Mucosa of stomach (tissue), 1 donor: ENCODE measurements at regions not wholly inside any gene's neighbourhood (a gene's known extent, or its start where the extent isn't known, plus 50 kb on each side); places are given as distances from the start of the nearest gene placed in this dataset.
"Not testable (repeated sequence)": the region's sequence is repeated elsewhere in the genome, so short reads cannot be mapped to it uniquely, and the experiment has no call there.

Source experiments
- H3K27me3 ChIP-seq: one replicate; pipeline ENCODE4 v1.7.0; 2013; ENCODE audit warnings: mild to moderate bottlenecking, low read length; ENCODE audit not compliant: control insufficient read depth, insufficient read depth
- H3K36me3 ChIP-seq: one replicate; pipeline ENCODE4 v1.7.0; 2013; ENCODE audit warnings: low read length; ENCODE audit not compliant: control insufficient read depth, insufficient read depth
- H3K4me1 ChIP-seq: one replicate; pipeline ENCODE4 v1.7.0; 2013; ENCODE audit warnings: mild to moderate bottlenecking, low read length; ENCODE audit not compliant: control insufficient read depth, insufficient read depth
- H3K4me3 ChIP-seq: one replicate; pipeline ENCODE4 v1.7.0; 2013; ENCODE audit warnings: low read length
- H3K9ac ChIP-seq: one replicate; pipeline ENCODE4 v1.7.0; 2013; ENCODE audit warnings: mild to moderate bottlenecking, low read length, moderate library complexity
- H3K9me3 ChIP-seq: one replicate; pipeline ENCODE4 v1.7.0; 2013; ENCODE audit warnings: mild to moderate bottlenecking, low read length, moderate library complexity; ENCODE audit not compliant: control insufficient read depth
- donor health status: Pancreatic carcinoma.

DNA sequence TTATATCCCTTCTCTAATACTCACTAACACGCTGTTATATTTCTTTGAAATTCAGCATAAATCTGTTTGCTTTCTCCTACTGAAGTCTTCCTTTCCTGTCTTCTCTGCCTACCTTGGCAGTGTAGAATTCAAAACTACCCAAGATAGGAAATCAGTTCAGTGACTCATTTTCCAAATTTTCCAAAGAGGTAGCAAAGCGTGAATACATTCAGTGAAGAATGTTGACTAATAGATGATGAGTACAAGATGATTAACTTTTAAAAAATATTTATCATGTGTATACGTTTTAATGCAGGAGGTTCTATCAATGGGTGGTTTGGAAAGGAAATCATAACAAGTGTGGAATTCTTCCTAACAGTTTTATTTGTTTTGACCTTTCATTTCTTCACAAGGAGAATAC is 201.9 kb upstream of the SLC8A1 start:
- no peaks in the 10 kb centered on the region for H3K9me3 ChIP-seq
- H3K27me3 ChIP-seq, result no peaks in the 10 kb centered on the region
- H3K4me1 ChIP-seq, result no peaks in the 10 kb centered on the region
- no peak overlapping the region for H3K9ac ChIP-seq
- no peak overlapping the region for H3K4me3 ChIP-seq
- no peaks in the 10 kb centered on the region for H3K36me3 ChIP-seq

DNA sequence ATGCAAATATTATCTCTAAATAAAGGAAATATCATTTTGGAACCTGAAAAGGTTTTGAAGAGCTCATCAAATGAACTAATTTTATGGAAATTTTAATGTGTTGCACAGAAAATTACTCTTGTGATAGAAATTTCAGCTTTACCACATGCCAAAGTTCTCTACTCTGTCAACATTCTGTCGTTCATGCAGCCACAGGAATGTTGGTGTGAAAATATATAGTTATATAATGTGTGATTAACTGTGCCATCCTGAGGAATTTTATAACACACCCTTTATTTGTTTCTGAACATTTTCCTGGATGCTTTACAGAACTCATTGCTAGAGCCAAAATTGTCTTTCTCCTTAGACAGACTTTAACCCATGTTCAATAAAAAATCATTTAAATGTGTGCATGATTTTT is 202.5 kb upstream of the SLC8A1 start:
- Histone ChIP-seq H3K4me1 (no peaks in the 10 kb centered on the region), H3K4me3 (no peak overlapping the region), H3K9me3 (no peaks in the 10 kb centered on the region), H3K36me3 (no peaks in the 10 kb centered on the region), H3K27me3 (no peaks in the 10 kb centered on the region), H3K9ac (no peak overlapping the region)

DNA sequence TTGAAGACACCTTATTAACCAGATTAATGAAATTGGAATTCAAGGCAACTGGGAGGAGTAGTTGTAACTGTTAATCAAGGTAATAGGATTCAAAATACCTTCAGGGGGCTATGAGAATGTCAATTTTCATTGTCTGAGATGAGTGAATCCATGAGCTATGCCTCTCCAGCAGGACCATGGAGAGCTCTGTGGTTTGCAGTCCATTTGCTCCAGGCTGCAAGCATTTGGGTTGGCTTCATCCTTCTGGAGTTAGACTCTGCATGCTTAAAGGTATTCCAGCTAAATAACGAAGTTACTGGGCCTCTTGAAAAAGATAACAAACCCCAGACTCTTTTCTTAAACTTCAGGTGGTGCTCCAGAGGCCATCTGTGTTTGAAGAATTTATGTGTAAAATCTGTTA is 207.1 kb upstream of the SLC8A1 start:
- H3K9me3 ChIP-seq, result no peaks in the 10 kb centered on the region
- no peak overlapping the region for H3K4me3 ChIP-seq
- H3K9ac ChIP-seq, result no peak overlapping the region
- no peaks in the 10 kb centered on the region for H3K36me3 ChIP-seq
- no peaks in the 10 kb centered on the region for H3K27me3 ChIP-seq
- H3K4me1 ChIP-seq, result no peaks in the 10 kb centered on the region

DNA sequence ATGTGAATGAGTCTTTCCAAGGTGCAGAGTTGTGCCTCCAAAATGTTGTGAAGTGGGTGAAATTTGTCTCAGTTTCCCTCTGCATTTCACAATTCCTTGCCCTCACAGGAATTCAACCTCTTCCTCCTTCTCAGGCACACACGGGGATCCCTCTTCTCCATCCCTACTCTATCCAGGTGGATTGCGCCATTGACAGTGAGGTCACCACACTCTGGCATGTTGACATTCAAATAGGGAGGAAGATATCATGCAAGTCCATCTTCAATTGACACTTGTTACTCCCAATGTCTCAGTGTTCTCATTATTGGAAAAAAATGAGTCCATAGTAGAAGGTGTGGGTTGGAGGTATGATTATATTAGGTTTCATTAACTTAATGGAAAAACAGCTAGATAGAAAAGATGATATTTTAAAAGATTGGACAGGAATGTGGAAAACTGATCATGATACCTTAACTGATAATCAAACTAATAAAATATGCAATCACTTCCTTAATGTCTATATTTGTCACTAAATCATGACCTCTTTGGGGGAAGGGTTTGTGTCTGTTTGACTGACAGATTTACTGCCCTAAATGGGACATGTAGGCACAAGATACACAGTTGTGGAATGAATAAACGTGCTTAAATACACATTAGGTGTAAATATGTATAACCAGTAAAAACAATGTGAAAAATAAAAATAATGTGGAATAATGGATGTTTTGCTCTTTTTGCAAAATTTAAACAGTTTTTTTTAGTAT is 213.8 kb upstream of the SLC8A1 start:
- H3K9ac ChIP-seq, result no peak overlapping the region
- no peaks in the 10 kb centered on the region for H3K9me3 ChIP-seq
- no peak overlapping the region for H3K4me3 ChIP-seq
- H3K4me1 ChIP-seq, result no peaks in the 10 kb centered on the region
- H3K27me3 ChIP-seq, result no peaks in the 10 kb centered on the region
- no peaks in the 10 kb centered on the region for H3K36me3 ChIP-seq

- Histone ChIP-seq H3K9ac (no peak overlapping the region), H3K4me3 (no peak overlapping the region), H3K27me3 (no peaks in the 10 kb centered on the region), H3K4me1 (no peaks in the 10 kb centered on the region), H3K9me3 (no peaks in the 10 kb centered on the region), H3K36me3 (no peaks in the 10 kb centered on the region)
These were observed 214.5 kb upstream of the SLC8A1 start for GRCh38 chr2:40666398-40666797.

GRCh38 chr2:40668425-40668824 is 216.5 kb upstream of the SLC8A1 start:
- Histone ChIP-seq H3K4me1 (no peaks in the 10 kb centered on the region), H3K27me3 (no peaks in the 10 kb centered on the region), H3K9me3 (no peaks in the 10 kb centered on the region), H3K4me3 (no peak overlapping the region), H3K9ac (no peak overlapping the region), H3K36me3 (no peaks in the 10 kb centered on the region)

DNA sequence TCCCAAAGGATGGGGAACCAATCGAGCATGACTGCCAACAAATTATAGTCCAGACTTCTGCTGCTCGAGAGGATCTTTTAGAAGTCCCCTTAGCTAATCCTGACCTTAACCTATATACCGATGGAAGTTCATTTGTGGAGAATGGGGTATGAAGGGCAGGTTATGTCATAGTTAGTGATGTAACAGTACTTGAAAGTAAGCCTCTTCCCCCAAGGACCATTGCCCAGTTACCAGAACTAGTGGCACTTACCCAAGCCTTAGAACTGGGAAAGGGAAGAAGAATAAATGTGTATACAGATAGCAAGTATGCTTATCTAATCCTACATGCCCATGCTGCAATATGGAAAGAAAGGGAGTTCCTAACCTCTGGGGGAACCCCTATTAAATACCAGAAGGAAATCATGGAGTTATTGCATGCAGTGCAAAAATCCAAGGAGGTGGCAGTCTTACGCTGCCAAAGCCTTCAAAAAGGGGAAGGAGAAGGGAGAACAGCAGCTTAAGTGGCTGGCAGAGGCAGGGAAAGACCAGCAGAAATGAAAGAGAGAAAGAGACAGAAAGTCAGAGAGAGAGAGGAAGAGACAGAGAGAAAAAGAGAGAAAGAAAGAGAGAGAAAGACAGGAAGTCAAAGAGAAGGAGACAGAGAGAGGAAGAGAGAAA is 224.4 kb upstream of the SLC8A1 start:
- H3K27me3 ChIP-seq, H3K36me3 ChIP-seq, H3K4me1 ChIP-seq, H3K9me3 ChIP-seq, H3K9ac ChIP-seq, H3K4me3 ChIP-seq: not testable (repeated sequence)

- Histone ChIP-seq H3K4me1 (no peaks in the 10 kb centered on the region), H3K27me3 (no peaks in the 10 kb centered on the region), H3K9ac (no peak overlapping the region), H3K9me3 (no peaks in the 10 kb centered on the region), H3K4me3 (no peak overlapping the region), H3K36me3 (no peaks in the 10 kb centered on the region)
These were observed 228.7 kb upstream of the SLC8A1 start for GRCh38 chr2:40680547-40680946.

- no peaks in the 10 kb centered on the region for H3K4me1 ChIP-seq
- H3K9me3 ChIP-seq, result no peaks in the 10 kb centered on the region
- no peaks in the 10 kb centered on the region for H3K36me3 ChIP-seq
- H3K4me3 ChIP-seq, result no peak overlapping the region
- H3K9ac ChIP-seq, result no peak overlapping the region
- no peaks in the 10 kb centered on the region for H3K27me3 ChIP-seq
These were observed 238.1 kb upstream of the SLC8A1 start for GRCh38 chr2:40690036-40690435.

DNA sequence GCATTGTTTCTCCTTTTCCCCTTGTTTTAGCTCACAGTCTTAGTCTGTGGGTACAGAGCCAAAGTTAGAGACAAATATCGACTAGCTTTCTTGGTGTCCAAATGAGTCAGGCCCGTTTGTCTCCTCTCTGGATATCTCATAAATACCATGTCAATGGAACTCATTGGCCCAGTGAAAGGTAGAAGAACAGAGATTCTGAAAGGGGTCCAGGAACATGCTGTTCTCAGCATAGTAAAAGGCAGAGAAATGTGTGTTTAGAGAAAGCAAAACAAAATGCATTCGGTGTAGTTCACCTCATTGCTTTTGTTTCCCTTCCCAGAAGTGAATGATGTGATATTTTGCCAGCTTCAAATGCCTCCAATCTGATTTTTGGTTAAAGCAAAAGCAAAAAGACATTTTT is 238.6 kb upstream of the SLC8A1 start:
- no peaks in the 10 kb centered on the region for H3K9me3 ChIP-seq
- H3K4me1 ChIP-seq, result no peaks in the 10 kb centered on the region
- no peak overlapping the region for H3K4me3 ChIP-seq
- no peaks in the 10 kb centered on the region for H3K36me3 ChIP-seq
- H3K9ac ChIP-seq, result no peak overlapping the region
- no peaks in the 10 kb centered on the region for H3K27me3 ChIP-seq

- Histone ChIP-seq H3K27me3 (no peaks in the 10 kb centered on the region), H3K9me3 (no peaks in the 10 kb centered on the region), H3K36me3 (no peaks in the 10 kb centered on the region), H3K4me1 (no peaks in the 10 kb centered on the region), H3K4me3 (no peak overlapping the region), H3K9ac (no peak overlapping the region)
These were observed 248.5 kb upstream of the SLC8A1 start for GRCh38 chr2:40700231-40700954.

DNA sequence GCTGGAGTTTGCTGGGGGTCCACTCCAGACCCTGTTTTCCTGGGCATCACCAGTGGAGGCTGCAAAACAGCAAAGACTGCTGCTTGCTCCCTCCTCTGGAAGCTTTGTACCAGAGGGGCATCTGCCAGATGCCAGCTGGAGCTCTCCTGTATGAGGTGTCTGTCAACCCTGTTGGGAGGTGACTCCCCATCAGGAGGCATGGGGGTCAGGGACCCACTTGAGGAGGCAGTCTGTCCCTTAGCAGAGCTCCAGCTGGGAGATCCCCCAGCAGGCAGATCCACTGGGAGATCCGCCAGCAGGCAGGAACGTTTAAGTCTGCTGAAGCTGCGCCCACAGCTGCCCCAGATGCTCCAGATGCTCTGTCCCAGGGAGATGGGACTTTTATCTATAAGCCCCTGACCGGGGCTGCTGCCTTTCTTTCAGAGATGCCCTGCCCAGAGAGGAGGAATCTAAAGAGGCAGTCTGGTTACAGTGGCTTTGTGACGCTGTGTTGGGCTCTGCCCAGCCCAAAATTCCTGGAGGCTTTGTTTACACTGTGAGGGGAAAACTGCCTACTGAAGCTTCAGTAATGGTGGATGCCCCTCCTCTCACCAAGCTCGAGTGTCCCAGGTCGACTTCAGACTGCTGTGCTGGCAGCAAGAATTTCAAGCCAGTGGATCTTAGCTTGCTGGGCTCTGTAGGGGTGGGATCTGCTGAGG is 260.5 kb upstream of the SLC8A1 start:
- H3K4me3 ChIP-seq, H3K27me3 ChIP-seq, H3K9ac ChIP-seq, H3K9me3 ChIP-seq, H3K36me3 ChIP-seq, H3K4me1 ChIP-seq: not testable (repeated sequence)
